HCT116 (cell line): ENCODE measurements at regions not wholly inside any gene's neighbourhood (a gene's known extent, or its start where the extent isn't known, plus 50 kb on each side); places are given as distances from the start of the nearest gene placed in this dataset.
A peak's percentile ranks its signal among the peaks of the same experiment; 100 is the strongest.

Experiments
- ATAC-seq: fragments of 200-7000 bp; cut with Tn5 transposase; 2 replicates; pipeline ENCODE4 v1.9.1; 2020; ENCODE audit warnings: mild to moderate bottlenecking, moderate library complexity
- BruUV-seq: library from RNA; stranded (reverse); fragments of 400-500 nt; replicated peaks from 2 replicates; lab custom pipeline; 2021; lab: Mats Ljungman, UMichigan
- CTCF ChIA-PET: fragments of 300-600 bp; sonication (Branson Sonifier 250); formaldehyde crosslinking; loops from one replicate; lab custom pipeline; 2021; ENCODE audit warnings: antibody characterized with exemption; lab: Charles Lee
- POLR2A ChIA-PET: fragments of 300-600, 350-600 bp; sonication (Branson Sonifier 250); formaldehyde crosslinking; loops from one replicate; lab custom pipeline; 2021; ENCODE audit warnings: antibody characterized with exemption; lab: Charles Lee
- RAD21 ChIA-PET, 2 experiments: fragments of 300-600 bp; sonication (Branson Sonifier 250); formaldehyde crosslinking; loops; one replicate each; lab custom pipeline; 2023; ENCODE audit warnings: low total read pairs in 2 of 2; ENCODE audit not compliant: uncharacterized antibody in 2 of 2, unreplicated experiment in 2 of 2, low non-redundant PET in 1 of 2; lab: Charles Lee
- DNase-seq: peaks from one replicate; pipeline ENCODE4 v3.0.0-alpha.2; 2010; ENCODE audit warnings: low read depth, low spot score
- H2AFZ ChIP-seq: fragments of 200-600 bp; shearing (Covaris generic), sonication (generic); 2 replicates; pipeline ENCODE4 v1.6.1; 2017; ENCODE audit warnings: low read depth, mixed run types, mixed read lengths, antibody characterized with exemption, low read length; ENCODE audit not compliant: poor library complexity, severe bottlenecking
- H3K27ac ChIP-seq: 2 replicates; pipeline ENCODE4 v1.5.1; 2012; ENCODE audit warnings: low read depth, low read length
- H3K27me3 ChIP-seq: fragments of 200-600 bp; sonication (generic); 2 replicates; pipeline ENCODE4 v1.6.1; 2016; ENCODE audit warnings: mixed run types, low read length, mixed read lengths; ENCODE audit not compliant: insufficient read depth
- H3K36me3 ChIP-seq, 2 experiments: fragments of 200-500 bp in 1 of 2; fragments of 200-600 bp in 1 of 2; sonication (Bioruptor generic) in 1 of 2; sonication (generic) in 1 of 2; 2 replicates each; pipeline versions ENCODE4 v1.5.1 to v1.6.1; 2014 to 2016; ENCODE audit warnings: low read length in 2 of 2, inconsistent platforms in 1 of 2, mixed read lengths in 1 of 2, mixed run types in 1 of 2; ENCODE audit not compliant: insufficient read depth in 2 of 2, control insufficient read depth in 1 of 2
- H3K4me1 ChIP-seq, 2 experiments: fragments of 200-600 bp in 1 of 2; sonication (generic) in 1 of 2; 2 replicates each; pipeline versions ENCODE4 v1.5.1 to v1.6.1; 2012 to 2017; ENCODE audit warnings: low read length in 2 of 2, inconsistent platforms in 1 of 2, mild to moderate bottlenecking in 1 of 2, mixed read lengths in 1 of 2, mixed run types in 1 of 2, moderate library complexity in 1 of 2; ENCODE audit not compliant: insufficient read depth in 2 of 2, control insufficient read depth in 1 of 2
- H3K4me2 ChIP-seq: fragments of 200-600 bp; sonication (generic); 2 replicates; pipeline ENCODE4 v1.6.1; 2017; ENCODE audit warnings: mixed run types, low read length, mixed read lengths
- H3K4me3 ChIP-seq, 2 experiments: fragments of 200-600 bp in 1 of 2; sonication (generic) in 1 of 2; replicated peaks in 1 of 2; 2 replicates each; pipeline ENCODE4 v1.5.1; 2011 to 2016; ENCODE audit warnings: low read length in 2 of 2, control low read depth in 1 of 2, low read depth in 1 of 2, mild to moderate bottlenecking in 1 of 2, mixed read lengths in 1 of 2, mixed run types in 1 of 2
- H3K79me2 ChIP-seq: fragments of 200-600 bp; sonication (generic); 2 replicates; pipeline ENCODE4 v1.6.1; 2017; ENCODE audit warnings: mild to moderate bottlenecking, mixed run types, low read length, moderate library complexity, mixed read lengths; ENCODE audit not compliant: insufficient read depth
- H3K9ac ChIP-seq: fragments of 200-600 bp; sonication (generic); 2 replicates; pipeline ENCODE4 v1.6.1; 2016; ENCODE audit warnings: low read length, mixed read lengths
- H3K9me2 ChIP-seq: fragments of 200-600 bp; sonication (generic), shearing (Covaris generic); 2 replicates; pipeline ENCODE4 v1.6.1; 2017; ENCODE audit warnings: mixed run types, mild to moderate bottlenecking, moderate library complexity; ENCODE audit not compliant: insufficient read depth
- H3K9me3 ChIP-seq, 2 experiments: fragments of 200-500 bp in 1 of 2; fragments of 200-600 bp in 1 of 2; sonication (Bioruptor generic) in 1 of 2; sonication (generic) in 1 of 2; 2 replicates each; pipeline ENCODE4 v1.6.1; 2014 to 2017; ENCODE audit warnings: low read length in 2 of 2, mixed read lengths in 2 of 2, inconsistent platforms in 1 of 2, low read depth in 1 of 2, mild to moderate bottlenecking in 1 of 2, mixed run types in 1 of 2, moderate library complexity in 1 of 2; ENCODE audit not compliant: control insufficient read depth in 1 of 2, insufficient read depth in 1 of 2
- H4K20me1 ChIP-seq: fragments of 200-600 bp; sonication (generic), shearing (Covaris generic); 2 replicates; pipeline ENCODE4 v1.6.1; 2017; ENCODE audit warnings: mixed run types, mild to moderate bottlenecking, moderate library complexity; ENCODE audit not compliant: insufficient read depth
- ATF3 ChIP-seq: IDR thresholded peaks from 2 replicates; pipeline ENCODE4 v1.6.1; 2012
- CEBPB ChIP-seq: IDR thresholded peaks from 2 replicates; pipeline ENCODE4 v1.6.1; 2012; ENCODE audit warnings: low read depth
- CTCF ChIP-seq, 3 experiments: fragments of 200-600 bp in 1 of 3; sonication (generic) in 1 of 3; IDR thresholded peaks in 2 of 3; conservative IDR thresholded peaks in 1 of 3; 2 replicates each; pipeline ENCODE4 v1.5.1; 2012 to 2017; ENCODE audit warnings: low read depth in 2 of 3, low read length in 2 of 3, antibody characterized with exemption in 1 of 3, borderline replicate concordance in 1 of 3, control low read depth in 1 of 3, mild to moderate bottlenecking in 1 of 3, mixed read lengths in 1 of 3, mixed run types in 1 of 3, moderate library complexity in 1 of 3; ENCODE audit not compliant: insufficient read depth in 1 of 3
- ELF1 ChIP-seq: IDR thresholded peaks from 2 replicates; pipeline ENCODE4 v1.6.1; 2012; ENCODE audit warnings: low read depth, borderline replicate concordance
- EZH2 ChIP-seq: fragments of 200-600 bp; sonication (generic); IDR thresholded peaks from 2 replicates; pipeline ENCODE4 v1.6.1; 2017; ENCODE audit warnings: antibody characterized with exemption, mixed run types
- EZH2phosphoT487 ChIP-seq: fragments of 200-600 bp; IDR thresholded peaks from 2 replicates; pipeline ENCODE4 v1.6.1; 2018; ENCODE audit warnings: antibody characterized with exemption, borderline replicate concordance
- JUND ChIP-seq: IDR thresholded peaks from 2 replicates; pipeline ENCODE4 v1.6.1; 2012
- MAX ChIP-seq: IDR thresholded peaks from 2 replicates; pipeline ENCODE4 v1.6.1; 2012
- POLR2AphosphoS5 ChIP-seq: IDR thresholded peaks from 2 replicates; pipeline ENCODE4 v1.6.1; 2011; ENCODE audit warnings: mild to moderate bottlenecking, low read depth, low read length, moderate library complexity
- RAD21 ChIP-seq: IDR thresholded peaks from 2 replicates; pipeline ENCODE4 v1.6.1; 2012; ENCODE audit warnings: low read depth, mild to moderate bottlenecking
- REST ChIP-seq: IDR thresholded peaks from 2 replicates; pipeline ENCODE4 v1.6.1; 2012; ENCODE audit warnings: low read depth
- SIN3A ChIP-seq: IDR thresholded peaks from 2 replicates; pipeline ENCODE4 v1.6.1; 2012; ENCODE audit warnings: low read depth
- SRF ChIP-seq: IDR thresholded peaks from 2 replicates; pipeline ENCODE4 v1.6.1; 2012; ENCODE audit warnings: low read depth
- YY1 ChIP-seq: IDR thresholded peaks from 2 replicates; pipeline ENCODE4 v1.6.1; 2011; ENCODE audit warnings: low read length, low read depth, moderate library complexity, mild to moderate bottlenecking; ENCODE audit not compliant: insufficient replicate concordance; ENCODE audit errors: extremely low read depth
- ZBTB33 ChIP-seq: IDR thresholded peaks from 2 replicates; pipeline ENCODE4 v1.6.1; 2011; ENCODE audit warnings: mild to moderate bottlenecking, low read length, moderate library complexity; ENCODE audit not compliant: insufficient replicate concordance; ENCODE audit errors: extremely low read depth
- ZNF274 ChIP-seq: fragments of 200-500 bp; sonication (Bioruptor generic); IDR thresholded peaks from 2 replicates; pipeline ENCODE4 v1.6.1; 2014; ENCODE audit warnings: mild to moderate bottlenecking, low read depth, low read length, inconsistent platforms
- intact Hi-C: fragments of 100-400 bp; cut with micrococcal nuclease; formaldehyde crosslinking; loops from 2 replicates; pipeline ENCODE4 v1.10.0; 2022

GRCh38 chr7:16055263-16055976, 365.9 kb downstream of the CRPPA start:
- H3K4me3 ChIP-seq: no peak overlapping the region
- H3K9me2 ChIP-seq: peaks cover 10% of the 10 kb centered on the region; the same call in 1 of the 2 replicates
- H2AFZ ChIP-seq: peak overlapping the region; percentile 29
- BruUV-seq: no TSS peak
- DNase-seq (no peak), ATAC-seq (no peak)
- H3K9me3 ChIP-seq: no peaks in the 10 kb centered on the region
- H3K27me3 ChIP-seq: no peaks in the 10 kb centered on the region
- no peak for TF ChIP-seq POLR2AphosphoS5
- TF ChIP-seq ZNF274: no peak
- TF ChIP-seq CTCF (IDR thresholded peaks at IDR 0.05 in 2 of 3, conservative IDR thresholded peaks at IDR 0.05 in 1 of 3; ENCODE audit: borderline replicate concordance in 1 of 3, insufficient read depth in 1 of 3, low read depth in 2 of 3, low read length in 2 of 3): no peak
- TF ChIP-seq YY1: no peak
- TF ChIP-seq ATF3: no peak
- TF ChIP-seq EZH2phosphoT487: no peak
- no peak for TF ChIP-seq EZH2
- TF ChIP-seq JUND: no peak
- TF ChIP-seq MAX: no peak
- no peak for TF ChIP-seq RAD21
- TF ChIP-seq ZBTB33: no peak
- no peak for TF ChIP-seq REST
- TF ChIP-seq ELF1: no peak
- TF ChIP-seq SIN3A: no peak
- TF ChIP-seq CEBPB: no peak
- TF ChIP-seq SRF: no peak
- no peaks in the 10 kb centered on the region for H3K36me3 ChIP-seq
- H3K4me2 ChIP-seq: no peak overlapping the region
- no peak overlapping the region for H3K9ac ChIP-seq
- H3K79me2 ChIP-seq: no peaks in the 10 kb centered on the region
- POLR2A ChIA-PET: no interaction called here
- no peaks in the 10 kb centered on the region for H3K4me1 ChIP-seq
- no peaks in the 10 kb centered on the region for H4K20me1 ChIP-seq
- no peak overlapping the region for H3K27ac ChIP-seq
- CTCF ChIA-PET: no interaction called here
- intact Hi-C loops: no loop called here
- RAD21 ChIA-PET: no interaction called here
